IPS DF 6.9 (cell line): ENCODE measurements at regions not wholly inside any gene's neighbourhood (a gene's known extent, or its start where the extent isn't known, plus 50 kb on each side); places are given as distances from the start of the nearest gene placed in this dataset.

Experiments used
- DNase-seq: peaks from one replicate; pipeline ENCODE4 v3.0.0-alpha.2; 2013; ENCODE audit warnings: low read depth, low spot score
- H3K27ac ChIP-seq: one replicate; pipeline ENCODE4 v1.5.1; 2013; ENCODE audit warnings: low read length, control low read depth
- H3K27me3 ChIP-seq: 2 replicates; pipeline ENCODE4 v1.6.1; 2013; ENCODE audit warnings: mild to moderate bottlenecking, low read length; ENCODE audit not compliant: control insufficient read depth, insufficient read depth
- H3K36me3 ChIP-seq: 2 replicates; pipeline ENCODE4 v1.6.1; 2013; ENCODE audit warnings: low read length; ENCODE audit not compliant: control insufficient read depth, insufficient read depth
- H3K4me1 ChIP-seq: 2 replicates; pipeline ENCODE4 v1.6.1; 2013; ENCODE audit warnings: low read length; ENCODE audit not compliant: control insufficient read depth, insufficient read depth
- H3K4me3 ChIP-seq: 2 replicates; pipeline ENCODE4 v1.5.1; 2013; ENCODE audit warnings: mild to moderate bottlenecking, low read length
- H3K9me3 ChIP-seq: 2 replicates; pipeline ENCODE4 v1.6.1; 2013; ENCODE audit warnings: low read length, inconsistent platforms; ENCODE audit not compliant: control insufficient read depth, insufficient read depth
- WGBS: extraction: QIAGEN DNeasy Blood & Tissue Kit; methylation state at CpG from one replicate; pipeline ENCODE4 v1.1.7; 2013; ENCODE audit warnings: mixed read lengths, missing lambda C conversion rate; ENCODE audit not compliant: insufficient read length, insufficient coverage; 5-methylcytosine and 5-hydroxymethylcytosine counted together

- Histone ChIP-seq H3K36me3 (no peaks in the 10 kb centered on the region), H3K4me1 (0 out of 2 replicates have a peak, but pooled peaks cover 1% of the 10 kb centered on the region), H3K4me3 (no peak overlapping the region), H3K27ac (no peak overlapping the region), H3K9me3 (no peaks in the 10 kb centered on the region), H3K27me3 (no peaks in the 10 kb centered on the region)
- no peak for DNase-seq
- no CpG with 5 or more reads among the region's 1 CpG for WGBS
Observed at GRCh38 chr5:62698756-62699155, 120.1 kb downstream of the LRRC70 start.

- Histone ChIP-seq H3K27ac (no peak overlapping the region), H3K9me3 (no peaks in the 10 kb centered on the region), H3K36me3 (no peaks in the 10 kb centered on the region), H3K4me3 (no peak overlapping the region), H3K27me3 (no peaks in the 10 kb centered on the region), H3K4me1 (0 out of 2 replicates have a peak, but pooled peaks cover 1% of the 10 kb centered on the region)
- no CpG with 5 or more reads among the region's 3 CpGs for WGBS
- DNase-seq, result no peak
Observed at GRCh38 chr5:62695274-62695673, 116.7 kb downstream of the LRRC70 start.

GRCh38 chr5:62692946-62693713 is 114.5 kb downstream of the LRRC70 start:
- Histone ChIP-seq H3K9me3 (no peaks in the 10 kb centered on the region), H3K4me3 (no peak overlapping the region), H3K27me3 (no peaks in the 10 kb centered on the region), H3K4me1 (0 out of 2 replicates have a peak, but pooled peaks cover 1% of the 10 kb centered on the region), H3K36me3 (no peaks in the 10 kb centered on the region), H3K27ac (no peak overlapping the region)
- DNase-seq, result no peak
- no CpG with 5 or more reads among the region's 5 CpGs for WGBS

DNA sequence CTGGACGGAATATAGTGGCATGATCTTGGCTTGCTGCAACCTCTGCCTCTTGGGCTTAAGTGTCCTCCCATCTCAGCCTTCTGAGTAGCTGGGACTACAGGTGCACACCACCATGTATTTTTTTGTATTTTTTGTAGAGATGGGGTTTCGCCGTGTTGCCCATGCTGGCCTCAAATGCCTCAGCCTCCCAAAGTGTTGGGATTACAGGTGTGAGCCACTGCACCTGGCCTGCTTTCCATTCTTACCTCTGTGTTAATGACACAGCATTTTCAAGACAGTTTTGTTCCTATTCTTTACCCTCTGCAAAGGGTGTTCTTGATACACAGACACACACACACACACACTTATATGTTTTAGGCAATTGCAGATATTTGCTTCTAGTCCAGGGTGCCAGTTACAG is 113.3 kb downstream of the LRRC70 start:
- DNase-seq, result no peak
- H3K4me1 ChIP-seq, result 0 out of 2 replicates have a peak, but pooled peaks cover 1% of the 10 kb centered on the region
- WGBS, result no CpG with 5 or more reads among the region's 3 CpGs
- H3K27me3 ChIP-seq, result no peaks in the 10 kb centered on the region
- H3K9me3 ChIP-seq, result no peaks in the 10 kb centered on the region
- H3K4me3 ChIP-seq, result no peak overlapping the region
- H3K36me3 ChIP-seq, result no peaks in the 10 kb centered on the region
- no peak overlapping the region for H3K27ac ChIP-seq

GRCh38 chr5:62690421-62690820 is 111.8 kb downstream of the LRRC70 start:
- DNase-seq, result no peak
- Histone ChIP-seq H3K36me3 (no peaks in the 10 kb centered on the region), H3K9me3 (no peaks in the 10 kb centered on the region), H3K27ac (no peak overlapping the region), H3K4me3 (no peak overlapping the region), H3K27me3 (no peaks in the 10 kb centered on the region), H3K4me1 (no peaks in the 10 kb centered on the region)
- WGBS, result no CpG with 5 or more reads among the region's 6 CpGs

DNA sequence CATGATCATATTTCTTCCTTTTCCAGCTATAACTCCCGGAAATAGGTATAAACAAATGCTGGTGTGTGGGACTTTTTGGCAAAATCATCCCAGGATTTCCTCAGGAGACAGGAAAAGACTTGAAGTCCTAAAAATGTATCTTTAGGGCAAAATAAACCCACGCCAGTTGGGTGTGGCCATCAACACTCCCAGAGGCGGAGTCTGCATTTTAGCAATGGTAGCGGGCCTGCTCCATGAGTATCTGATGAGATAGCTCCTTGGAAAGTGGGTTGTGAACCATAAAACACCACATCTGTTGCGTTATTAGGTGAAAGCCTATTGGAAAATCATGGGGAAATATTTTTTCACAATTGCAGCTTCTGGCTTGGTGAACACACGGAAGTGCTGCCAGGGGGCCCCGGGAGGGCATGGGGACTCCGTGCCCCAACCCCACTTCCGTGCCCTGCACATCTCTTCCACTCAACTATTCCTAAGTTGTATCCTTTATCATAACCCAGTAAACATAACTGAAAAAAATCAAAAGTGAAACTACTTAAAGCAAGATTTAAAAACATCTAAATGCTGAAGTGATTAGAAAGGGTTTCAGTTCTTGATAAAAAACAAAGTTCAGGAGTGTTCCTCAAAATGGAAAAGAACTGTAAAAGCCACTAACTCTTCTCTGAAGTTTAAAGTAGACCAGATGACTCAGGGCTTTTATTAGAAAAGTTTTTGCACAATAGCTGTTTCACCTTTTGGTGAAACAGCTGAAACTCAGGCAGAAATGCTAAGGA is 111.2 kb downstream of the LRRC70 start:
- H3K4me3 ChIP-seq, result no peak overlapping the region
- no peaks in the 10 kb centered on the region for H3K9me3 ChIP-seq
- H3K4me1 ChIP-seq, result no peaks in the 10 kb centered on the region
- WGBS, result no CpG with 5 or more reads among the region's 9 CpGs
- no peaks in the 10 kb centered on the region for H3K36me3 ChIP-seq
- no peaks in the 10 kb centered on the region for H3K27me3 ChIP-seq
- H3K27ac ChIP-seq, result no peak overlapping the region
- DNase-seq, result no peak

DNA sequence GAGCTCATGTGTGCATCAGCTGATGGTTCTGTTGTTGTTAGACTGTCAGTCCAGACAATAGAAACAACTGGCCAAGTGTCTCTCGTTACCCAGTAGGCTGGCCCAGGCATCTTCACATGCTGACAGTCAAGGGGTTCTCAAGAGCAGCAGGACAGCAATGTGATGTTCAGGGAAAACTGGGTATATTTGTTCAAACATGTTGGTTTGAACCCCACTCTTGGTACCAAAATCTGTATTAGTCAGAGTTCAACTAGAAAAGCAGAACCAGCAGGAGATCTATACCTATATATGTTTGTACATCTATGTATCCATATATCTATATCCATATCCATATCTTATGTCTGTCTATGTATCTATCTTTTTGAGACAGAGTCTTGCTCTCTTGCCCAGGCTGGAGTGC is 108.1 kb downstream of the LRRC70 start:
- H3K9me3 ChIP-seq, result no peaks in the 10 kb centered on the region
- no peaks in the 10 kb centered on the region for H3K36me3 ChIP-seq
- no CpG with 5 or more reads among the region's 1 CpG for WGBS

DNA sequence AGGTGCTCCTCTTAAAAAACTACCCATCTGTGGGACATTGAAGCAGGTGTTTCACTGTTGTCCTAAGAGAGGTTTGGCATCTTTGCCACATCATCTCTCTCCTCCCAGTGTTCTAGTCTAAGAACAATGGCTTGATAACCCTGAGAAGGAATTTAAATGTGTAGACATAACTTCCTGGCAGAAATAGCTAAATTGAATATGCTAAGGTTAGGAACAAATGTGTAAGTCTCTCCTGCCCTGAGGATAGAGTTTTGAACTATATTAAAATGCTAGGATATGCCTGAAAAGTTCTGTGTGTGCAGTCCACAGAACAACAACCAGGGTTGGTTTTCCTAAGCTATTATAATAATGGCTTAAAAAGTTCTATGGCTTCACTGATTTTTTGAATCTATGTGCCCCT is 106.6 kb downstream of the LRRC70 start:
- no peak overlapping the region for H3K27ac ChIP-seq
- no peak for DNase-seq
- H3K27me3 ChIP-seq, result no peaks in the 10 kb centered on the region
- no peak overlapping the region for H3K4me3 ChIP-seq
- H3K4me1 ChIP-seq, result no peaks in the 10 kb centered on the region
- H3K36me3 ChIP-seq, result no peaks in the 10 kb centered on the region
- no peaks in the 10 kb centered on the region for H3K9me3 ChIP-seq

More for the DNA sequence above, 108.1 kb downstream of the LRRC70 start:
- H3K4me3 ChIP-seq, result no peak overlapping the region
- no peaks in the 10 kb centered on the region for H3K4me1 ChIP-seq
- H3K27ac ChIP-seq, result no peak overlapping the region
- no peaks in the 10 kb centered on the region for H3K27me3 ChIP-seq
- DNase-seq, result no peak

GRCh38 chr5:62684310-62684709 is 105.7 kb downstream of the LRRC70 start:
- Histone ChIP-seq H3K9me3 (no peaks in the 10 kb centered on the region), H3K4me1 (no peaks in the 10 kb centered on the region), H3K36me3 (no peaks in the 10 kb centered on the region), H3K27me3 (no peaks in the 10 kb centered on the region), H3K27ac (no peak overlapping the region), H3K4me3 (no peak overlapping the region)
- DNase-seq, result no peak
- WGBS, result no CpG with 5 or more reads among the region's 1 CpG

DNA sequence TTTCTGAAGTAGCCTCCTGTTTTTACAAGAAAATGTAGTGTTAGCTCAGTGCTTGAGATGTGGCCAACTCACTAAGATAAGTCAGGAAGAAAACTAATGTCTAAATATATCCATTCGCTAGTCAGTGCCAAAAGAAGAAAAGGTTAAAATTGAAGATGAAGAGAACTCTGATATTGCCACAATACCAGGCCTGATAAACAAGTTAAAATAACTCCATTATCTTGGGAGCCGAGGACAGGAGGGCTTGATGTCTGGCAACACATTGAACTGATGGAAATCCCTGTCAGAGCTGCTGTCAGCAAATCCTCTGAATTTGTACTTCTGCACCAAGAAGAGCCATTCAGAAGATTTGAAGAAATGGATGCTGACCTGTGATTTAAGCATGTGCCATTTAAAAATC is 103.4 kb downstream of the LRRC70 start:
- no CpG with 5 or more reads among the region's 2 CpGs for WGBS
- no peak for DNase-seq
- no peaks in the 10 kb centered on the region for H3K36me3 ChIP-seq
- peaks cover 1% of the 10 kb centered on the region for H3K9me3 ChIP-seq
- H3K4me3 ChIP-seq, result no peak overlapping the region
- no peaks in the 10 kb centered on the region for H3K27me3 ChIP-seq
- H3K27ac ChIP-seq, result no peak overlapping the region
- H3K4me1 ChIP-seq, result no peaks in the 10 kb centered on the region
